ENCODE measurements at regions not wholly inside any gene's neighbourhood (a gene's known extent, or its start where the extent isn't known, plus 50 kb on each side); places are given as distances from the start of the nearest gene placed in this dataset.

DNA sequence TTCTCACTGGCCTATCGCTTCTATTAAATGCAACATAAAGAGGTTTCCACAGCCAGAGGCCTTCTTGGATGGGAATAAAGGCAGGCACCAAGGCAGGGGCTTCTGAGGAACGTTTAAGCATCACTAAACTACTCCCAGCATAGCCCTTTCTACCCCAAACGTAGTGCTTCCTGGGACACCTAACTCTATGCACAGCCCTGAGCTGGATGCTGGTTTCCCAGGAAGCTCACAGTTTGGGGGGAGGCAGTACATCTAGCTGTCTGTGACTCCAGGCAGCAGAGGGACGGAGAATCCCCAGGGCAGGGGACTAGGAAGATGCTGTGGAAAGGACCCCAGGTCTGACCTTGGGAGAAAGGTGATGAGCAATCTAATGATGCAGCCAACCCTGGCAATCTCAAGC is 192.8 kb upstream of the ZMIZ1 start:
- TF ChIP-seq EZH2 (IDR thresholded peaks at IDR 0.05; ENCODE audit: low read depth) = no peak
- TF ChIP-seq, protein P1, sequence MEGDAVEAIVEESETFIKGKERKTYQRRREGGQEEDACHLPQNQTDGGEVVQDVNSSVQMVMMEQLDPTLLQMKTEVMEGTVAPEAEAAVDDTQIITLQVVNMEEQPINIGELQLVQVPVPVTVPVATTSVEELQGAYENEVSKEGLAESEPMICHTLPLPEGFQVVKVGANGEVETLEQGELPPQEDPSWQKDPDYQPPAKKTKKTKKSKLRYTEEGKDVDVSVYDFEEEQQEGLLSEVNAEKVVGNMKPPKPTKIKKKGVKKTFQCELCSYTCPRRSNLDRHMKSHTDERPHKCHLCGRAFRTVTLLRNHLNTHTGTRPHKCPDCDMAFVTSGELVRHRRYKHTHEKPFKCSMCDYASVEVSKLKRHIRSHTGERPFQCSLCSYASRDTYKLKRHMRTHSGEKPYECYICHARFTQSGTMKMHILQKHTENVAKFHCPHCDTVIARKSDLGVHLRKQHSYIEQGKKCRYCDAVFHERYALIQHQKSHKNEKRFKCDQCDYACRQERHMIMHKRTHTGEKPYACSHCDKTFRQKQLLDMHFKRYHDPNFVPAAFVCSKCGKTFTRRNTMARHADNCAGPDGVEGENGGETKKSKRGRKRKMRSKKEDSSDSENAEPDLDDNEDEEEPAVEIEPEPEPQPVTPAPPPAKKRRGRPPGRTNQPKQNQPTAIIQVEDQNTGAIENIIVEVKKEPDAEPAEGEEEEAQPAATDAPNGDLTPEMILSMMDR (conservative IDR thresholded peaks at IDR 0.05) = no peak

Data from PC-9 (cell line).